SK-N-SH treated with all-trans-retinoic acid at 6 μM for 48 hours (cell line): ENCODE measurements at regions not wholly inside any gene's neighbourhood (a gene's known extent, or its start where the extent isn't known, plus 50 kb on each side); places are given as distances from the start of the nearest gene placed in this dataset.

Experiments used
- ATAC-seq: fragments of 200-7000 bp; cut with Tn5 transposase; 3 replicates; pipeline ENCODE4 v1.9.1; 2020; ENCODE audit warnings: mild to moderate bottlenecking, moderate library complexity
- ARNTL ChIP-seq: fragments of 450-650 bp; formaldehyde crosslinking; IDR thresholded peaks from 2 replicates; pipeline ENCODE4 v1.5.0; 2020; ENCODE audit warnings: low read depth, mild to moderate bottlenecking, moderate library complexity, borderline replicate concordance
- BACH2 ChIP-seq: fragments of 250-450 bp; sonication (Bioruptor Pico); IDR thresholded peaks from 2 replicates; pipeline ENCODE4 v1.9.0; 2021; ENCODE audit warnings: mild to moderate bottlenecking, borderline replicate concordance
- CSDC2 ChIP-seq: fragments of 250-450 bp; sonication (Bioruptor Pico); IDR thresholded peaks from 2 replicates; pipeline ENCODE4 v1.5.0; 2020; ENCODE audit warnings: mild to moderate bottlenecking, moderate library complexity
- CSRNP3 ChIP-seq: fragments of 250-450 bp; sonication (Bioruptor Pico); IDR thresholded peaks from 2 replicates; pipeline ENCODE4 v1.5.1; 2021; ENCODE audit warnings: mild to moderate bottlenecking, moderate library complexity
- ESRRG ChIP-seq: fragments of 250-450 bp; sonication (Bioruptor Pico); IDR thresholded peaks from 2 replicates; pipeline ENCODE4 v1.6.1; 2021; ENCODE audit warnings: mild to moderate bottlenecking
- GLIS3 ChIP-seq: fragments of 250-450 bp; sonication (Bioruptor Pico); IDR thresholded peaks from 2 replicates; pipeline ENCODE4 v1.5.0; 2020; ENCODE audit warnings: mild to moderate bottlenecking, moderate library complexity
- ISL1 ChIP-seq: fragments of 250-450 bp; sonication (Bioruptor Pico); IDR thresholded peaks from 2 replicates; pipeline ENCODE4 v2.1.2; 2022; ENCODE audit warnings: mild to moderate bottlenecking, moderate library complexity
- OSR1 ChIP-seq: fragments of 250-450 bp; sonication (Bioruptor Pico); IDR thresholded peaks from 2 replicates; pipeline ENCODE4 v1.8.0; 2022; ENCODE audit warnings: moderate library complexity, mild to moderate bottlenecking, inconsistent platforms
- RARB ChIP-seq: fragments of 250-450 bp; sonication (Bioruptor Pico); IDR thresholded peaks from 2 replicates; pipeline ENCODE4 v1.8.0; 2021; ENCODE audit warnings: mild to moderate bottlenecking, moderate library complexity
- SNAI2 ChIP-seq: fragments of 250-450 bp; sonication (Bioruptor Pico); IDR thresholded peaks from 2 replicates; pipeline ENCODE4 v1.5.0; 2020; ENCODE audit warnings: mild to moderate bottlenecking, moderate library complexity
- TCF4 ChIP-seq: fragments of 250-450 bp; sonication (Bioruptor Pico); IDR thresholded peaks from 2 replicates; pipeline ENCODE4 v1.8.0; 2021; ENCODE audit warnings: mild to moderate bottlenecking, moderate library complexity, borderline replicate concordance
- TOX ChIP-seq: fragments of 250-450 bp; sonication (Bioruptor Pico); IDR thresholded peaks from 2 replicates; pipeline ENCODE4 v1.8.0; 2021; ENCODE audit warnings: mild to moderate bottlenecking, moderate library complexity, borderline replicate concordance
- TSHZ2 ChIP-seq: fragments of 250-450 bp; sonication (Bioruptor Pico); IDR thresholded peaks from 2 replicates; pipeline ENCODE4 v1.5.0; 2020; ENCODE audit warnings: mild to moderate bottlenecking, moderate library complexity
- ZC3H10 ChIP-seq: fragments of 250-450 bp; sonication (Bioruptor Pico); IDR thresholded peaks from 2 replicates; pipeline ENCODE4 v1.5.1; 2021; ENCODE audit warnings: mild to moderate bottlenecking, moderate library complexity
- ZFP3 ChIP-seq: fragments of 250-450 bp; sonication (Bioruptor Pico); IDR thresholded peaks from 2 replicates; pipeline ENCODE4 v1.5.0; 2020; ENCODE audit warnings: mild to moderate bottlenecking, moderate library complexity
- ZNF565 ChIP-seq: fragments of 450-650 bp; formaldehyde crosslinking; conservative IDR thresholded peaks from 2 replicates; pipeline ENCODE4 v1.5.0; 2020; ENCODE audit warnings: low read depth, mild to moderate bottlenecking, moderate library complexity
- TF ChIP-seq, protein P1 (sequence below): fragments of 250-450 bp; sonication (Bioruptor Pico); IDR thresholded peaks from 2 replicates; pipeline ENCODE4 v1.5.1; 2020; ENCODE audit warnings: low read depth, mild to moderate bottlenecking, moderate library complexity
- TF ChIP-seq, protein P2 (sequence below): fragments of 250-450 bp; sonication (Bioruptor Pico); IDR thresholded peaks from 2 replicates; pipeline ENCODE4 v1.8.0; 2021; ENCODE audit warnings: low read depth, mild to moderate bottlenecking, moderate library complexity, borderline replicate concordance
- TF ChIP-seq, protein P3 (sequence below): fragments of 250-450 bp; sonication (Bioruptor Pico); IDR thresholded peaks from 2 replicates; pipeline ENCODE4 v1.8.0; 2020; ENCODE audit warnings: mild to moderate bottlenecking, moderate library complexity, borderline replicate concordance

DNA sequence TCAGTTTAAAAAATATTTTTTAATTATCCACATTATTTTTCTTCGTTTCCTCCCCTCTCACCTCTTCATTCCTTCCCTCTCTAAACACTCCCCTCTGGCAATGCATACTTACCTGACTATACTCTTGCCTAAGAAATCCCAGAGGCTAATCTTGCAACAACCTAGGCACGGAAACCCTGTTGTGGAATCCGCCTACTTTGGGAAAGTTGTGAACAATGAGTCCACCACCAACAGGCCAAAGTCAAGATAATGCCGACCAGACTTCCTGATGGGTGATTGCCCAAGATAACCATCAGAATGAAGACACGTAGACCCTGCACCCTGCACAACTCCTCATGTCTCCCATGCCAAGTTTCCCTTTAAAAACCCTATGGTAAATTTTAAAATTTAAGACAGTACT is 521.5 kb downstream of the KIF20B start:
- TF ChIP-seq, protein P1, sequence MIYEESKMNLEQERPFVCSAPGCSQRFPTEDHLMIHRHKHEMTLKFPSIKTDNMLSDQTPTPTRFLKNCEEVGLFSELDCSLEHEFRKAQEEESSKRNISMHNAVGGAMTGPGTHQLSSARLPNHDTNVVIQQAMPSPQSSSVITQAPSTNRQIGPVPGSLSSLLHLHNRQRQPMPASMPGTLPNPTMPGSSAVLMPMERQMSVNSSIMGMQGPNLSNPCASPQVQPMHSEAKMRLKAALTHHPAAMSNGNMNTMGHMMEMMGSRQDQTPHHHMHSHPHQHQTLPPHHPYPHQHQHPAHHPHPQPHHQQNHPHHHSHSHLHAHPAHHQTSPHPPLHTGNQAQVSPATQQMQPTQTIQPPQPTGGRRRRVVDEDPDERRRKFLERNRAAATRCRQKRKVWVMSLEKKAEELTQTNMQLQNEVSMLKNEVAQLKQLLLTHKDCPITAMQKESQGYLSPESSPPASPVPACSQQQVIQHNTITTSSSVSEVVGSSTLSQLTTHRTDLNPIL, result no peak
- TF ChIP-seq ESRRG (no peak), ZFP3 (CRISPR knock-in tag) (no peak), RARB (no peak), GLIS3 (no peak), ZC3H10 (no peak), ZNF565 (CRISPR knock-in tag) (no peak), TCF4 (CRISPR knock-in tag) (no peak), ARNTL (no peak), TSHZ2 (no peak), OSR1 (CRISPR knock-in tag) (no peak), CSDC2 (no peak), TOX (no peak), SNAI2 (CRISPR knock-in tag) (no peak), BACH2 (CRISPR knock-in tag) (no peak)
- TF ChIP-seq, protein P2, sequence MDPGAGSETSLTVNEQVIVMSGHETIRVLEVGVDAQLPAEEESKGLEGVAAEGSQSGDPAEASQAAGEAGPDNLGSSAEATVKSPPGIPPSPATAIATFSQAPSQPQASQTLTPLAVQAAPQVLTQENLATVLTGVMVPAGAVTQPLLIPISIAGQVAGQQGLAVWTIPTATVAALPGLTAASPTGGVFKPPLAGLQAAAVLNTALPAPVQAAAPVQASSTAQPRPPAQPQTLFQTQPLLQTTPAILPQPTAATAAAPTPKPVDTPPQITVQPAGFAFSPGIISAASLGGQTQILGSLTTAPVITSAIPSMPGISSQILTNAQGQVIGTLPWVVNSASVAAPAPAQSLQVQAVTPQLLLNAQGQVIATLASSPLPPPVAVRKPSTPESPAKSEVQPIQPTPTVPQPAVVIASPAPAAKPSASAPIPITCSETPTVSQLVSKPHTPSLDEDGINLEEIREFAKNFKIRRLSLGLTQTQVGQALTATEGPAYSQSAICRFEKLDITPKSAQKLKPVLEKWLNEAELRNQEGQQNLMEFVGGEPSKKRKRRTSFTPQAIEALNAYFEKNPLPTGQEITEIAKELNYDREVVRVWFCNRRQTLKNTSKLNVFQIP (CRISPR knock-in tag), result no peak
- TF ChIP-seq, protein P3, sequence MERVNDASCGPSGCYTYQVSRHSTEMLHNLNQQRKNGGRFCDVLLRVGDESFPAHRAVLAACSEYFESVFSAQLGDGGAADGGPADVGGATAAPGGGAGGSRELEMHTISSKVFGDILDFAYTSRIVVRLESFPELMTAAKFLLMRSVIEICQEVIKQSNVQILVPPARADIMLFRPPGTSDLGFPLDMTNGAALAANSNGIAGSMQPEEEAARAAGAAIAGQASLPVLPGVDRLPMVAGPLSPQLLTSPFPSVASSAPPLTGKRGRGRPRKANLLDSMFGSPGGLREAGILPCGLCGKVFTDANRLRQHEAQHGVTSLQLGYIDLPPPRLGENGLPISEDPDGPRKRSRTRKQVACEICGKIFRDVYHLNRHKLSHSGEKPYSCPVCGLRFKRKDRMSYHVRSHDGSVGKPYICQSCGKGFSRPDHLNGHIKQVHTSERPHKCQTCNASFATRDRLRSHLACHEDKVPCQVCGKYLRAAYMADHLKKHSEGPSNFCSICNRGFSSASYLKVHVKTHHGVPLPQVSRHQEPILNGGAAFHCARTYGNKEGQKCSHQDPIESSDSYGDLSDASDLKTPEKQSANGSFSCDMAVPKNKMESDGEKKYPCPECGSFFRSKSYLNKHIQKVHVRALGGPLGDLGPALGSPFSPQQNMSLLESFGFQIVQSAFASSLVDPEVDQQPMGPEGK, result no peak

GRCh38 chr10:90224791-90225566 is 523.6 kb downstream of the KIF20B start:
- ATAC-seq, result no peak
- no peak for TF ChIP-seq TSHZ2
- TF ChIP-seq ISL1 (CRISPR knock-in tag), result no peak
- no peak for TF ChIP-seq GLIS3
- TF ChIP-seq OSR1 (CRISPR knock-in tag), result no peak
- TF ChIP-seq, protein P3, result no peak
- TF ChIP-seq ZFP3 (CRISPR knock-in tag), result no peak
- no peak for TF ChIP-seq SNAI2 (CRISPR knock-in tag)
- no peak for TF ChIP-seq CSRNP3 (CRISPR knock-in tag)
- TF ChIP-seq BACH2 (CRISPR knock-in tag), result no peak
- TF ChIP-seq, protein P1, result no peak
- no peak for TF ChIP-seq ZNF565 (CRISPR knock-in tag)
- TF ChIP-seq ESRRG, result no peak

More for the DNA sequence above, 521.5 kb downstream of the KIF20B start:
- no peak for ATAC-seq
